Colonic mucosa (tissue), 4 donors: ENCODE measurements at regions not wholly inside any gene's neighbourhood (a gene's known extent, or its start where the extent isn't known, plus 50 kb on each side); places are given as distances from the start of the nearest gene placed in this dataset.

Experiments
- DNase-seq: peaks from one replicate; pipeline ENCODE4 v3.0.0-alpha.2; 2020
- H3K27ac ChIP-seq: fragments of 200-600 bp; one replicate; pipeline ENCODE4 v1.8.0; 2021
- H3K27me3 ChIP-seq: fragments of 200-600 bp; one replicate; pipeline ENCODE4 v1.8.0; 2021
- H3K36me3 ChIP-seq: fragments of 200-600 bp; one replicate; pipeline ENCODE4 v1.8.0; 2021
- H3K4me1 ChIP-seq: fragments of 200-600 bp; one replicate; pipeline ENCODE4 v1.8.0; 2021; ENCODE audit warnings: mild to moderate bottlenecking
- H3K4me3 ChIP-seq: fragments of 200-600 bp; one replicate; pipeline ENCODE4 v1.8.0; 2021
- H3K9ac ChIP-seq, 2 donors: one replicate each; pipeline ENCODE4 v1.7.0; 2013; ENCODE audit warnings: control low read depth in 2 of 2, low read depth in 2 of 2, low read length in 2 of 2
- H3K9me3 ChIP-seq: fragments of 200-600 bp; one replicate; pipeline ENCODE4 v1.8.0; 2021
- CTCF ChIP-seq: fragments of 200-600 bp; IDR thresholded peaks from one replicate; pipeline ENCODE4 v1.8.0; 2022; ENCODE audit warnings: antibody characterized with exemption, mild to moderate bottlenecking
- intact Hi-C: fragments of 100-400 bp; cut with DNase I; formaldehyde crosslinking; loops from one replicate; pipeline ENCODE4 v1.14.1; 2022
- donor health status: healthy.
- donor health status: DM: no; HTN: no; CAD: no.
- donor health status: DM: no; HTN: no; CAD: no.

- H3K27me3 ChIP-seq: no peaks in the 10 kb centered on the region
- H3K4me3 ChIP-seq: no peak overlapping the region
- no peak overlapping the region for H3K9ac ChIP-seq
- no peaks in the 10 kb centered on the region for H3K9me3 ChIP-seq
- intact Hi-C loops: no loop called here
- no peak overlapping the region for H3K27ac ChIP-seq
- H3K4me1 ChIP-seq: no peaks in the 10 kb centered on the region
- TF ChIP-seq CTCF: no peak
- H3K36me3 ChIP-seq: no peaks in the 10 kb centered on the region
- DNase-seq: no peak
These were observed 1262.0 kb upstream of the ADGRL3 start for GRCh38 chr4:59938166-59938565.

- no peak overlapping the region for H3K9ac ChIP-seq
- intact Hi-C loops: no loop called here
- no peak overlapping the region for H3K4me3 ChIP-seq
- H3K27ac ChIP-seq: no peak overlapping the region
- no peak for TF ChIP-seq CTCF
- H3K36me3 ChIP-seq: no peaks in the 10 kb centered on the region
- no peak for DNase-seq
- H3K4me1 ChIP-seq: no peaks in the 10 kb centered on the region
- H3K9me3 ChIP-seq: no peaks in the 10 kb centered on the region
- no peaks in the 10 kb centered on the region for H3K27me3 ChIP-seq
These were observed 1254.8 kb upstream of the ADGRL3 start for GRCh38 chr4:59945277-59945676.

GRCh38 chr4:59945716-59946115 is 1254.4 kb upstream of the ADGRL3 start:
- Histone ChIP-seq H3K9ac (no peak overlapping the region), H3K36me3 (no peaks in the 10 kb centered on the region), H3K27me3 (no peaks in the 10 kb centered on the region), H3K27ac (no peak overlapping the region), H3K4me1 (no peaks in the 10 kb centered on the region), H3K4me3 (no peak overlapping the region), H3K9me3 (no peaks in the 10 kb centered on the region)
- intact Hi-C loops: no loop called here
- no peak for DNase-seq
- no peak for TF ChIP-seq CTCF

GRCh38 chr4:59956366-59956765 is 1243.8 kb upstream of the ADGRL3 start:
- DNase-seq: no peak
- no peaks in the 10 kb centered on the region for H3K36me3 ChIP-seq
- H3K27ac ChIP-seq: no peak overlapping the region
- no peaks in the 10 kb centered on the region for H3K9me3 ChIP-seq
- intact Hi-C loops: no loop called here
- no peak for TF ChIP-seq CTCF
- no peak overlapping the region for H3K9ac ChIP-seq
- no peaks in the 10 kb centered on the region for H3K4me1 ChIP-seq
- H3K27me3 ChIP-seq: no peaks in the 10 kb centered on the region
- H3K4me3 ChIP-seq: no peak overlapping the region

GRCh38 chr4:59960143-59960542 is 1240.0 kb upstream of the ADGRL3 start:
- H3K4me3 ChIP-seq: no peak overlapping the region
- H3K36me3 ChIP-seq: no peaks in the 10 kb centered on the region
- intact Hi-C loops: no loop called here
- no peaks in the 10 kb centered on the region for H3K9me3 ChIP-seq
- H3K9ac ChIP-seq: no peak overlapping the region
- H3K4me1 ChIP-seq: no peaks in the 10 kb centered on the region
- H3K27me3 ChIP-seq: no peaks in the 10 kb centered on the region
- H3K27ac ChIP-seq: no peak overlapping the region
- TF ChIP-seq CTCF: no peak
- no peak for DNase-seq

- Histone ChIP-seq H3K4me1 (no peaks in the 10 kb centered on the region), H3K4me3 (no peak overlapping the region), H3K9ac (no peak overlapping the region), H3K27me3 (no peaks in the 10 kb centered on the region), H3K9me3 (no peaks in the 10 kb centered on the region), H3K36me3 (no peaks in the 10 kb centered on the region), H3K27ac (no peak overlapping the region)
- no peak for TF ChIP-seq CTCF
- no peak for DNase-seq
- intact Hi-C loops: no loop called here
These were observed 1233.4 kb upstream of the ADGRL3 start for GRCh38 chr4:59966758-59967157.
